Loucy (cell line): ENCODE measurements at regions not wholly inside any gene's neighbourhood (a gene's known extent, or its start where the extent isn't known, plus 50 kb on each side); places are given as distances from the start of the nearest gene placed in this dataset.

Source experiments
- CTCF ChIP-seq: fragments of 200-600 bp; sonication (generic); conservative IDR thresholded peaks from 2 replicates; pipeline ENCODE4 v1.5.1; 2014; ENCODE audit warnings: mild to moderate bottlenecking, antibody characterized with exemption, low read length
- EZH2phosphoT487 ChIP-seq: fragments of 200-600 bp; IDR thresholded peaks from 2 replicates; pipeline ENCODE4 v1.6.1; 2018; ENCODE audit warnings: antibody characterized with exemption, mild to moderate bottlenecking, moderate library complexity, borderline replicate concordance

GRCh38 chr15:36365963-36366362, 213.5 kb upstream of the CDIN1 start:
- TF ChIP-seq CTCF (no peak), EZH2phosphoT487 (no peak)
